Adrenal gland (tissue), 9 donors: ENCODE measurements at regions not wholly inside any gene's neighbourhood (a gene's known extent, or its start where the extent isn't known, plus 50 kb on each side); places are given as distances from the start of the nearest gene placed in this dataset.

Experiments used
- DNase-seq, 7 donors: peaks; one replicate each; pipeline ENCODE4 v3.0.0-alpha.2; 2019 to 2020
- H3K27ac ChIP-seq, 5 donors: fragments of 200-600 bp; sonication (generic) in 4 of 5; 1 replicate in 3 of 5; 2 replicates in 2 of 5; pipeline versions ENCODE4 v1.5.1 to v1.8.0; 2016 to 2020; ENCODE audit warnings: mild to moderate bottlenecking in 1 of 5
- H3K27me3 ChIP-seq: fragments of 200-600 bp; 2 replicates; pipeline ENCODE4 v1.8.0; 2021
- H3K36me3 ChIP-seq, 2 donors: fragments of 200-600 bp; replicated peaks in 1 of 2; 1 replicate in 1 of 2; 2 replicates in 1 of 2; pipeline versions ENCODE4 v1.5.1 to v1.8.0; 2018 to 2022
- H3K4me1 ChIP-seq, 2 donors: fragments of 200-600 bp; replicated peaks in 1 of 2; 1 replicate in 1 of 2; 2 replicates in 1 of 2; pipeline versions ENCODE4 v1.5.1 to v1.8.0; 2018 to 2021
- H3K4me3 ChIP-seq, 4 donors: fragments of 200-600 bp; sonication (generic) in 3 of 4; one replicate each; pipeline ENCODE4 v1.5.1; 2016 to 2018
- H3K9me3 ChIP-seq, 3 donors: fragments of 200-600 bp; sonication (generic) in 1 of 3; replicated peaks in 1 of 3; 1 replicate in 2 of 3; 2 replicates in 1 of 3; pipeline versions ENCODE4 v1.5.1 to v1.8.0; 2016 to 2021
- POLR2A ChIP-seq, 2 donors: fragments of 450-650 bp; IDR thresholded peaks; one replicate each; pipeline ENCODE4 v1.6.1; 2017; ENCODE audit warnings: antibody characterized with exemption in 2 of 2, mild to moderate bottlenecking in 2 of 2, moderate library complexity in 1 of 2
- WGBS, 4 donors: extraction: QIAGEN DNeasy Blood & Tissue Kit in 2 of 4; methylation state at CpG; one replicate each; pipeline versions ENCODE4 v1.1.5 to v1.1.7; 2013 to 2017; 5-methylcytosine and 5-hydroxymethylcytosine counted together
- intact Hi-C, 2 donors: fragments of 100-400 bp; cut with DNase I; formaldehyde crosslinking; loops; one replicate each; pipeline versions ENCODE4 v1.14.1 to v1.15.0; 2022 to 2023
- TF ChIP-seq, protein P1 (sequence below), 6 experiments: fragments of 450-650 bp in 4 of 6; fragments of 200-600 bp in 2 of 6; sonication (generic) in 1 of 6; IDR thresholded peaks; 1 replicate in 5 of 6; 2 replicates in 1 of 6; pipeline versions ENCODE4 v1.5.1 to v1.8.0; 2016 to 2021; ENCODE audit warnings: antibody characterized with exemption in 6 of 6, mild to moderate bottlenecking in 2 of 6, moderate library complexity in 1 of 6
- donor health status: healthy with polysubstance abuse.
- donor health status: Bipolar disorder and iron deficiency.
- donor health status: DM: yes; HTN: yes; CAD: no.
- donor health status: DM: no; HTN: no; CAD: no.
- donor health status: DM: no; HTN: no; CAD: no.

DNA sequence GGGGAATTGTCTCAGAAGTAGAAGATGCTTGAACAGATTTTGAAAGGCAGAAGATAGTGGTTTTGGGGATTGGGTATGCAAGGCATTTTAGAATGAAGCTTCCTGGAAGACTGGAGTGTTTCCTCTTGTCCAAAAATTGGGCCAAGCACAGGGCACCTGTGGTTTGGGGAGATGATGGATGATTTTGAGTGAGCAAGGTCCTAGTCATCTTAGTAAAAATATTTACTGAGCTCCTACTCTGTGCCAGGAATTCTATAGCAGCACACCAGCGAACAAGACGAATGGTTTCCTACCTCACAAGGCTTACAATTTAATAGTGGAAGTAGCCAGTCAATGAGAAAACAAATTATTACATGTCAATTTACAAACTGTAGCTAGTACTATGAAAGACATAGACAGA is 484.4 kb upstream of the KIF2A start:
- no peaks in the 10 kb centered on the region for H3K9me3 ChIP-seq
- H3K27me3 ChIP-seq, result no peaks in the 10 kb centered on the region
- H3K4me3 ChIP-seq, result no peak overlapping the region
- intact Hi-C loops, result no loop called here
- DNase-seq, result no peak
- H3K36me3 ChIP-seq, result no peaks in the 10 kb centered on the region
- no peak overlapping the region for H3K27ac ChIP-seq
- H3K4me1 ChIP-seq, result peaks cover 0 to 16% of the 10 kb centered on the region in 2 donors
- TF ChIP-seq, protein P1, sequence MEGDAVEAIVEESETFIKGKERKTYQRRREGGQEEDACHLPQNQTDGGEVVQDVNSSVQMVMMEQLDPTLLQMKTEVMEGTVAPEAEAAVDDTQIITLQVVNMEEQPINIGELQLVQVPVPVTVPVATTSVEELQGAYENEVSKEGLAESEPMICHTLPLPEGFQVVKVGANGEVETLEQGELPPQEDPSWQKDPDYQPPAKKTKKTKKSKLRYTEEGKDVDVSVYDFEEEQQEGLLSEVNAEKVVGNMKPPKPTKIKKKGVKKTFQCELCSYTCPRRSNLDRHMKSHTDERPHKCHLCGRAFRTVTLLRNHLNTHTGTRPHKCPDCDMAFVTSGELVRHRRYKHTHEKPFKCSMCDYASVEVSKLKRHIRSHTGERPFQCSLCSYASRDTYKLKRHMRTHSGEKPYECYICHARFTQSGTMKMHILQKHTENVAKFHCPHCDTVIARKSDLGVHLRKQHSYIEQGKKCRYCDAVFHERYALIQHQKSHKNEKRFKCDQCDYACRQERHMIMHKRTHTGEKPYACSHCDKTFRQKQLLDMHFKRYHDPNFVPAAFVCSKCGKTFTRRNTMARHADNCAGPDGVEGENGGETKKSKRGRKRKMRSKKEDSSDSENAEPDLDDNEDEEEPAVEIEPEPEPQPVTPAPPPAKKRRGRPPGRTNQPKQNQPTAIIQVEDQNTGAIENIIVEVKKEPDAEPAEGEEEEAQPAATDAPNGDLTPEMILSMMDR (IDR thresholded peaks at IDR 0.05), result no peak
- TF ChIP-seq POLR2A (IDR thresholded peaks at IDR 0.05), result no peak
- WGBS, 4 donors, result 97 to 98% (median 98%) methylated on average over 2 of the region's 2 CpGs

DNA sequence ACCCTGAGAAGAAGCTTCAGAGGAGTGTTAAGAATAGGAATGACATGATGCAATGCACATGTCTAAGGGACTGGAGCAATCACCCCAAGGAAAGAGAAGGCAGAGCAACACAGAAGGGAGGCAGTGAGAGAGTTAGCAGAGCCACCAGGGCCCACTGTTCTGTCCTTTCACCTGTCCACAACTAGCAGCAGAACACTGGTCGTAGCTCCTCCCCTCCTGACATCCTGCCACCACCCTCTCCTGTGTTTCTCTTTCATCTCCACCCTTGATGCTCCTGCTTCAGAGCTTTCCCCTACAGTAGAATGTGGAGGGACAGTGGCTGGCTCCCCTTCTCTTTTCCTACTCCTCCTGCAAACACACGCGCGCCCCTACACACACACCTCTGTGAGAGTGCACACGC is 483.4 kb upstream of the KIF2A start:
- DNase-seq, result no peak
- H3K27ac ChIP-seq, result no peak overlapping the region
- H3K27me3 ChIP-seq, result no peaks in the 10 kb centered on the region
- 87 to 97% (median 96%) methylated on average over 5 of the region's 5 CpGs for whole genome bisulfite sequencing, 4 donors
- TF ChIP-seq POLR2A (IDR thresholded peaks at IDR 0.05), result no peak
- TF ChIP-seq, protein P1 (IDR thresholded peaks at IDR 0.05), result no peak
- no peak overlapping the region for H3K4me3 ChIP-seq
- intact Hi-C loops, result no loop called here
- H3K9me3 ChIP-seq, result no peaks in the 10 kb centered on the region
- H3K36me3 ChIP-seq, result no peaks in the 10 kb centered on the region
- peaks cover 0 to 6% of the 10 kb centered on the region in 2 donors for H3K4me1 ChIP-seq

DNA sequence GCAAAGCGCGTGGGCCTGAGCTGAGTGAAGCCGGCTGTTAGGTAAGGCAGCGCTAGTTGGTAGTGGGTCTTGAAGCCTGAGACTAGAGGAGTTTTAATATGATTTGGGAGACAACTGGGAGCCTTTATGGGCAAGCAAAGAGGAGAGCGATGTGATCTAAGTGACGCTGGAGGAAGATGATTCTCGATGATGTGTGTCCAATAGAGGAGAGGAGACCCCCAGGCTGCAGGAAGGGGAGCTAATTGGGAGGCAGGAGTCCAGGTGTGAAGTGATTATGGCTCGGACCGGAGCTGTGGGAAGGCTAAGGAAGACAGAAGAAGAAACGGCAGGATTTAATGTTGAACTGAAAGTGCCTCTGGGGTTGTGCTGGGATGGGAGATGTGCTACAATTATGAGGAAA is 482.9 kb upstream of the KIF2A start:
- TF ChIP-seq, protein P1 (IDR thresholded peaks at IDR 0.05), result no peak
- TF ChIP-seq POLR2A (IDR thresholded peaks at IDR 0.05), result no peak
- intact Hi-C loops, result no loop called here
- DNase-seq, result no peak

GRCh38 chr5:61823781-61824180 is 482.2 kb upstream of the KIF2A start:
- intact Hi-C loops, result no loop called here
- DNase-seq, result no peak
- Histone ChIP-seq H3K27me3 (no peaks in the 10 kb centered on the region), H3K4me1 (peaks cover 0 to 5% of the 10 kb centered on the region in 2 donors), H3K27ac (no peak overlapping the region), H3K4me3 (no peak overlapping the region), H3K9me3 (no peaks in the 10 kb centered on the region), H3K36me3 (no peaks in the 10 kb centered on the region)
- WGBS, 4 donors, result 54 to 69% (median 63%) methylated on average over 2 of the region's 2 CpGs
- TF ChIP-seq POLR2A (IDR thresholded peaks at IDR 0.05), result no peak
- TF ChIP-seq, protein P1 (IDR thresholded peaks at IDR 0.05), result no peak

More for the DNA sequence above, 482.9 kb upstream of the KIF2A start:
- 89 to 91% (median 89%) methylated on average over 10 of the region's 10 CpGs for WGBS, 4 donors
- Histone ChIP-seq H3K4me1 (peaks cover 1 to 3% of the 10 kb centered on the region in 2 donors), H3K9me3 (no peaks in the 10 kb centered on the region), H3K27ac (no peak overlapping the region), H3K27me3 (no peaks in the 10 kb centered on the region), H3K36me3 (no peaks in the 10 kb centered on the region), H3K4me3 (no peak overlapping the region)
